Ramos (cell line): ENCODE measurements at regions not wholly inside any gene's neighbourhood (a gene's known extent, or its start where the extent isn't known, plus 50 kb on each side); places are given as distances from the start of the nearest gene placed in this dataset.

Experiments
- in situ Hi-C: fragments of 300-500 bp; cut with MboI; formaldehyde crosslinking; loops from one replicate; pipeline ENCODE4 v1.14.3; 2022; ENCODE audit warnings: low sequenced_read_pairs; ENCODE audit not compliant: unreplicated experiment

DNA sequence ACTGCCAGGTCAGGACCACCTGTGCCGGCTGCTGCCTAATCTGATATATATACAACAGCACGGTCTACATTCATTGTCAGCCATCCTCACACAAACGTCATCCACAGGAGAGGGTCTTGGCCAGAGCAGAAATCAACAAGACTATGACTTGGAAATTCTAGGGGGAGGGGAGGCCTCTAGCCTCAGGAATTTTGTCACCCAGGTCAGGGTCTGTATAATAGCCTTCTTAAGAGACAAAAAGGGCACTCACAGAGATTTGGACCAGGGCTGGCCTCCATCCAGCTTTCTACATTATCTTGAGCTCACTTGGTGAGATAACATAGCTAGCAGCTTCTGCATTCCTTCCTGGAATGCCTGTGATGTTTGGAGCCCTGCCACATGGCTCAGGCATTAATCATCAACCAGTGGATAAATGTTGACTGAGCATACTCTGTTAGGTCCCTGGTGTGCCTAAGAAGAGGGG is 50.4 kb upstream of the CTIF start:
- in situ Hi-C loops, result loop anchor here (10.0 kb wide), 1 partner anchor 156 kb away; no protein-coding TSS in a partner anchor

- in situ Hi-C loops, result loop anchor here (10.0 kb wide), 1 partner anchor 158 kb away; no protein-coding TSS in a partner anchor
Measured at GRCh38 chr18:48486754-48487153, 52.1 kb upstream of the CTIF start.

- in situ Hi-C loops, result loop anchor here (10.0 kb wide), 1 partner anchor 159 kb away; no protein-coding TSS in a partner anchor
Measured at GRCh38 chr18:48485828-48486405, 52.9 kb upstream of the CTIF start.

DNA sequence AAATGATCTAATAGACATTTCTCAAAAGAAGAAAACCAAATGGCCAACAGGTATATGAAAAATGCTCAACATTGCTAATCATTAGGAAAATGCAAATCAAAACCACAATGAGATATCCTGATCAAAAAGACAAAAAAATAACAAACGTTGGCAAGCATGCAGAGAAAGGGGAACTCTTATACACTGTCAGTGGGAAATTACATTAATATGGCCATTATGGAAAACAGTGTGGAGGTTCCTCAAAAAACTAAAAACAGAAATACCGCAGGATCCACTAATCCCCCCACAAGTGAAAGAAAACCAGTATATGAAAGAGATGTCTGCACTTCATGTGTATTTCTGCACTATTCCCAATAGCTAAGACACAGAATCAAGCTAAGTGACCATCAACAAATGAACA is 57.7 kb upstream of the CTIF start:
- in situ Hi-C loops, result loop anchor here (10.0 kb wide), 1 partner anchor 164 kb away; no protein-coding TSS in a partner anchor

DNA sequence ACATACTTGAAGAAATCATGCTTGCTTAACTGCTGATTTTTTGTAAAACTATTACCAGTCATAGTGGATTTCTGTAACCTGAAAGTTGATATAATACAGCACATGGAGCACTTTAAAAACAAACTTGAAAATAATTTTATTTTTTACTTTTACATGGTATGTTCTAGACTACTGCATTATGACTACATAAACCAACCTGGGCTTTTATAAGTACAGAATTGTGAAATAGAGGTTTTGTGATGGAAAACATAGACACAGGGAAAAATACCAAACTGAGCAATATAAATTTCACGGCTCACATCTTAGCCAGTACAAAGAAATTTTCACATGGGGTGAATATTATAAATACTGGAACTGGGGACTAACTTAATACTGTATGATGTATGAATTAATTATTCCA is 59.3 kb upstream of the CTIF start:
- in situ Hi-C loops, result loop anchor here (5.0 kb wide), 1 partner anchor 183 kb away; no protein-coding TSS in a partner anchor

DNA sequence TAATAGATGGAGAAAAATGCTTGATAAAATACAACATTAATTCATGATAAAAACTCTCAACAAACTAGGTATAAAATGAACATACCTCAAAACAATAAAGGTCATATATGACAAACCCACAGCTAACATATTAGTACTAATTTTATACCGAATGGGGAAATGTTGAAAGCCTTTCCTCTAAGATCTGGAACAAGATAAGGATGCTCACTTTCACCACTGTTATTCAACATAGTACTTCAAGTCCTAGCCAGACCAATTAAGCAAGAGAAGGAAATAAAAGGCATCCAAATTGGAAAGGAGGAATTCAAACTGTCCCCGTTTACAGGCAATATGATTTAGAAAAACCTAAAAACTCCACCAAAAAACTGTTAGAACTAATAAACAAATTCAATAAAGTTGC is 61.5 kb upstream of the CTIF start:
- in situ Hi-C loops, result loop anchor here (5.0 kb wide), 1 partner anchor 185 kb away; no protein-coding TSS in a partner anchor

DNA sequence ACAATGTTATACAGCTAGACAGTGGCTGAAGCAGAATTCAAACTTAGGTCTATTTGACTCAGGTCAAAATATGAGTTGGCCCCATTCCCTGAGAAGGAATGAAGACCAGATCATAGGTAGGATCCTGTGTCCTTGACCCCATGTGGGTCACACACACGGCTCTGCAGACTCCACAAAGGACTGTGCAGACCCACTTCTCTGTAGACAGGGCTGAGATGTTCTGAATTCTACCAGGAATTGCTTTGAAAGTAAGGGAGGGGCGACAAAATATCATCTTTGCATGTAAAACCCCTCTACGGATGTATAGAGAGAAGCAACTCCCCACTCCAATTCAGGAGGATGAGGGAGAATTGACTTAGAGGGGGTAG is 62.3 kb upstream of the CTIF start:
- in situ Hi-C loops, result loop anchor here (5.0 kb wide), 1 partner anchor 186 kb away; no protein-coding TSS in a partner anchor

- in situ Hi-C loops, result loop anchor here (5.0 kb wide), 1 partner anchor 186 kb away; no protein-coding TSS in a partner anchor
Measured at GRCh38 chr18:48475635-48476549, 62.9 kb upstream of the CTIF start.

GRCh38 chr18:48473816-48474215 is 64.6 kb upstream of the ZBTB7C start:
- in situ Hi-C loops, result no loop called here

DNA sequence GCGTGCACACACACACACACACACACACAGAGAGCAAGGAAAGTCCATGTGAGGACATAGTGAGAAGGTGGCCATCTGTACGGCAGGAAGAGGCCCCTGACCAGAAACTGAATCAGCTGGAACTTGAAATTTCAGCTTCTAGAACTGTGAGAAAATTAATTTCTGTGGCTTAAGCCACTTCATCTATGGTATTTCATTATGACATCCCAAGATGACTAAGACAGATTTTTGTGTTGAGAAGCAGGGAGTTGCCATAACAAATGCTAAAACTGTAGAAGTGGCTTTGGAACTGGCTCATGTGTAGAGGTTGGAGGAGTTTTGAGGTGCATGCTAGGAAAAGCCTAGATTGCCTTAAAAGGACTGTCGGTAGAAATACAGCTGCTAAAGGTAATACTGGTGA is 63.4 kb upstream of the ZBTB7C start:
- in situ Hi-C loops, result no loop called here

- in situ Hi-C loops, result no loop called here
Measured at GRCh38 chr18:48470484-48471180, 61.4 kb upstream of the ZBTB7C start.

DNA sequence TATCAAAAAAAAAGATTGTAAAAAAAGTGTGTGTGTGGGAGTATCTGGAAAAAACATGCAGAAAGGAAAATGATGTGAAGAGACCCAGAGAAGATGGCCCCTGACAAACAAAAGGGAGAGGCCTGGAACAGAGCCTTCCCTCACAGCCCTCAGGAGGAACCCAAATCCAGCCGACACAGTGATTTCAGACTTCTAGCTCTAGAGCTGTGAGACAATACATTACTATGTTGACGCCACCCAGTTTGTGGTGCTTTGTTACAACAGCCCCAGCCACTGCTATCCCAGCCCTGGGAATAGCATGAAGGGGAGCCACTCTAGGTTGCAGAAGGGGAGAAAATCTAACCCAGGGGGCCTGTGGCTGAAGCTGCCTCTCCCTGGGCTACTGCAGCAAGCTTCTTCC is 59.0 kb upstream of the ZBTB7C start:
- in situ Hi-C loops, result no loop called here

DNA sequence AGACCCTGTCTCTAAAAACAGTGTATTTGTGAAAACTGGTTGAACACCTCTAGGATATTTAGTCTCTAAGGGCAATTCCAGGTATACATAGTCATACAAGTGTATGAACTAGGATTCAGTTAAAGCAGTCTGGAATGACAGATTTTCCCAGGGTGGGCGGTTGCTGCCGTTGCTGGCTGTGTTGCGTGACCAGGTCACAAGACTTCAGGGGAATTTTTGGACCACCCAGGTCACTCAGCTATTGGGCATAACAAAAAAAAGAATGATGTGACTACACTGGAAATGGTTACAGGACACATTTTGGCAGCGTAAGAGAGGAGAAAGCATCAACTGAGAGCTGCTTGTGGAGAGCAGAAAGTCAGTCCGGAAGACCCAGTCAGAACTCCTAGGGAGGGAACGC is 58.0 kb upstream of the ZBTB7C start:
- in situ Hi-C loops, result no loop called here

DNA sequence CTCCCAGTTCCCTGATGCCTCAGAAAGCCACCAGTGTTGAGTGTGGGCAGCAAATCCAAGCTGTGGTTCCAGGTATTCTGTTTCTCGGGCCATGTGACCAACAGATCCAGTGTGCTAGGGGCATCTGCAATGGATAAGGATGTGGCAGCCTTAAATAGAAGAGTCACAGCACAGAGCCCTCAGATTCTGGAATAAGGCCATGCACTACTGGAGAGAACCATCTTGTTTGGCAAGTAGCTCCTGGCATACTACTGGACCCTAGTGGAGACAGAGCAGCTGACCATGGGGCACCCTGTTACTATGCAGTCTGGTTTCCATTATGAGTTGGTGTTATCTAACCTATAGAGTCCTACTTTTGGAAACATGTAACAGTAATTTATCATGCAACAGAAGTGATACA is 53.3 kb upstream of the ZBTB7C start:
- in situ Hi-C loops, result no loop called here

DNA sequence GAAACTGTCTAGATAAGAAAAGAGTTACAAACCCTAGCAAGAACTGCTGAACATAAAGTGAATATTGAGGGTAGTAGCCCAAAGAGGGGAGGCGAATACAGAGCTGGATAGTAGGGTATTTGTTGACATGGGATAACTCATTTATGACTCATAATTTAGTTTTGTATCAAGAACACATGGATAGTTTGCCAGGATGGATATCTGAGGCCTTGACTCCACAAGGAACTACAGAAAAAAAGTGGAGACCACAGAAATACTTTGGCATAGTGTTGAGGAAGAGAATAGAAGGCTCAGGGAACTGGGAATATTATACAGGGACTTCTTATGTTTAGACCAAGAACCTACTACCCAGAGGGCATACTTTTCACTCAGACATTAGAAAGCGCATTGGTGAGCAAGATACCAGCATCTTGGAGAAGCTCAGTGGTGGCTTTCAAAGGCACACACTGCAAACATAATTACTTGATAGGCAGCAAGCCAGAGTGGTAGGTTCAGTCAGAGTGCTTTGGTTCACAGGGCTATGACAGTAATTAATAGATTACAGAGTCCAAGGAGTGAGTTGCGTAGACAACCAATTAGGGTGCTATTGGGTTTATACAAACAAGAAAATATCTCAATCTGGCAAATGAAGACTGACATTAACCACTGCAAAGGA is 51.9 kb upstream of the ZBTB7C start:
- in situ Hi-C loops, result no loop called here

GRCh38 chr18:48459465-48459864 is 50.3 kb upstream of the ZBTB7C start:
- in situ Hi-C loops, result no loop called here

GRCh38 chr18:48459016-48459415 is 49.8 kb upstream of the ZBTB7C start:
- in situ Hi-C loops, result no loop called here
